ENCODE measurements at regions not wholly inside any gene's neighbourhood (a gene's known extent, or its start where the extent isn't known, plus 50 kb on each side); places are given as distances from the start of the nearest gene placed in this dataset.

DNA sequence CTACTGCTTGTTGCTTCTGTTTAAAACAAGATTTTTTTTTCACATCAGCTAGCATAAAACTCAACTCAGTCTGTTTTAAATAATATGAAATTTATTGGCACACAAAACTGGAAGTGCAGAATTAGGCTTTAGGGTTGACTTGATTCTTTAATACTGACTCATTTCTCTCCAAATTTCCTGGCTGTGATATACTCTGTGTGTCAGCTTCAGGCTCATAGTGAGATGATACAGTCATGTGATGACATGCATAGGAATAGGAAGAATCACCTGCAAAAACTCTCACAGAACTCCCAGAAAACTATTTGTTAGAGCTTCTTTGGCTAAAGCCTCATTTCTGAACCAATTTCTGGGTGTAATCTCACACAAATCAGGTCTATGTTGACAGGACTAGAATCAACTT lies 1068.0 kb upstream of the EPHA7 start:
- no peak overlapping the region for H3K4me3 ChIP-seq (ENCODE audit: control insufficient read depth in 2 of 3, extremely low read depth in 1 of 3, insufficient read depth in 2 of 3, low read depth in 1 of 3, low read length in 3 of 3)
- no peak overlapping the region for H3K27ac ChIP-seq (ENCODE audit: control insufficient read depth, insufficient read depth, low read length)
- no peaks in the 10 kb centered on the region for H3K36me3 ChIP-seq (ENCODE audit: control insufficient read depth in 2 of 2, extremely low read depth in 1 of 2, insufficient read depth in 2 of 2, low read length in 2 of 2)
- H3K9ac ChIP-seq (ENCODE audit: control insufficient read depth, extremely low read depth, insufficient read depth, low read length): no peak overlapping the region
- H3K4me2 ChIP-seq (ENCODE audit: control insufficient read depth, extremely low read depth, insufficient read depth, low read depth, low read length): peak overlapping the region; percentile 38
- no peaks in the 10 kb centered on the region for H3K27me3 ChIP-seq (ENCODE audit: control insufficient read depth, extremely low read depth, insufficient read depth, low read length)
- TF ChIP-seq EZH2 (IDR thresholded peaks at IDR 0.05; ENCODE audit: low read length): no peak
- TF ChIP-seq, protein P1, sequence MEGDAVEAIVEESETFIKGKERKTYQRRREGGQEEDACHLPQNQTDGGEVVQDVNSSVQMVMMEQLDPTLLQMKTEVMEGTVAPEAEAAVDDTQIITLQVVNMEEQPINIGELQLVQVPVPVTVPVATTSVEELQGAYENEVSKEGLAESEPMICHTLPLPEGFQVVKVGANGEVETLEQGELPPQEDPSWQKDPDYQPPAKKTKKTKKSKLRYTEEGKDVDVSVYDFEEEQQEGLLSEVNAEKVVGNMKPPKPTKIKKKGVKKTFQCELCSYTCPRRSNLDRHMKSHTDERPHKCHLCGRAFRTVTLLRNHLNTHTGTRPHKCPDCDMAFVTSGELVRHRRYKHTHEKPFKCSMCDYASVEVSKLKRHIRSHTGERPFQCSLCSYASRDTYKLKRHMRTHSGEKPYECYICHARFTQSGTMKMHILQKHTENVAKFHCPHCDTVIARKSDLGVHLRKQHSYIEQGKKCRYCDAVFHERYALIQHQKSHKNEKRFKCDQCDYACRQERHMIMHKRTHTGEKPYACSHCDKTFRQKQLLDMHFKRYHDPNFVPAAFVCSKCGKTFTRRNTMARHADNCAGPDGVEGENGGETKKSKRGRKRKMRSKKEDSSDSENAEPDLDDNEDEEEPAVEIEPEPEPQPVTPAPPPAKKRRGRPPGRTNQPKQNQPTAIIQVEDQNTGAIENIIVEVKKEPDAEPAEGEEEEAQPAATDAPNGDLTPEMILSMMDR (optimal IDR thresholded peaks at IDR 0.05 in 1 of 3, IDR thresholded peaks at IDR 0.05 in 1 of 3, conservative IDR thresholded peaks at IDR 0.05 in 1 of 3; ENCODE audit: extremely low read depth in 1 of 3, insufficient read depth in 2 of 3, low read length in 3 of 3): no peak
- dilution Hi-C loops (cut with MboI; ENCODE audit: extremely low pct_ligation_motif_present, low sequenced_read_pairs): no loop called here
- H3K9me3 ChIP-seq (ENCODE audit: control insufficient read depth, low read depth, low read length): no peaks in the 10 kb centered on the region
- H3K4me1 ChIP-seq (ENCODE audit: control insufficient read depth, extremely low read depth, insufficient read depth, low read length): no peaks in the 10 kb centered on the region
- FAIRE-seq (no peak), DNase-seq (ENCODE audit: low read depth, low spot score) (no peak)
- H4K20me1 ChIP-seq (ENCODE audit: control insufficient read depth, extremely low read depth, insufficient read depth, low read length): no peaks in the 10 kb centered on the region
- H3K9me1 ChIP-seq (ENCODE audit: control insufficient read depth, extremely low read depth, insufficient read depth, low read length): no peaks in the 10 kb centered on the region
- no peaks in the 10 kb centered on the region for H3K79me2 ChIP-seq (ENCODE audit: control insufficient read depth, insufficient read depth, low read length)
- H2AFZ ChIP-seq (ENCODE audit: control insufficient read depth, low read length): no peak overlapping the region

DNA sequence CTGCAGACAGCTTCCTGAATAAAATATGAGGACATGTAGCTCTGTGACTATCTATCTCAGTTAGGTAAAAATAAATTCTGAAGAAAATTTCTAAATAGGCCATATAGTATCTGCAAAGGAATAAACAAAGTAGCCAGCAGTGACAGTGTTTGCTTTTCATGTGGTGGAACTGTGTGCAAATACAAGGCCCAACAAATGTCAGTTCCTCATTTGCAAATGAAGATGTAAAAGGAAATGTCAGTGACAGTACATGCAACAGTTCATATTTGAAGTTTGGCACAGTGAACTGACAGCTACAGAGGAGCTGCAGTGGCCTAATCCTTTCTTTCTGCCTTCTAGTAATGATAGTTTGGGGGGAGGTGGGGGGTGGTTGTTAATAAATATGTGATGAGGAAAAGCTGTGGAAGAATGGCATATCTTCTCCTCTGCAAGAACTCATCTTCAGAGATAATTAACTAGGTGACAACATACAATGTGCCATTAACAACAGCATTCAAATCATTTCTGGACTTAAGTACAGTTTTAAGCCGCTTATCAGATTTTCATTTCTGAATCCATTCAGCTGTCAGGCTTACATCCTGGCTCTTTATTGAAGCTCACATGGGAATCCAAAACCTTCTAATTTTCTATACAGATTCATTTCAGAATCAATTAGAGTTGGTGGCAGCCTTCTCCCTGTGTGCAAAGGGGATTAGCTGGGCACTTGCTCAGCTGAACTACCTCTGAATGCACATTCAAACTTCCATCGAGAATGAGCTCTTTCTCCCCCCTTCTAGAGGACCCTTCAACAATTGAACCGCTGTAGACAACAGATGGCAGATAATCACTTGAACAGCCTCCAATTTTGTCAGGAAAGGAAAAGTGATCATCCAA lies 1059.0 kb upstream of the EPHA7 start:
- H3K79me2 ChIP-seq (ENCODE audit: control insufficient read depth, insufficient read depth, low read length): no peaks in the 10 kb centered on the region
- H3K4me2 ChIP-seq (ENCODE audit: control insufficient read depth, extremely low read depth, insufficient read depth, low read depth, low read length): no peak overlapping the region
- H4K20me1 ChIP-seq (ENCODE audit: control insufficient read depth, extremely low read depth, insufficient read depth, low read length): no peaks in the 10 kb centered on the region
- H2AFZ ChIP-seq (ENCODE audit: control insufficient read depth, low read length): no peak overlapping the region
- H3K9me3 ChIP-seq (ENCODE audit: control insufficient read depth, low read depth, low read length): no peaks in the 10 kb centered on the region
- DNase-seq (ENCODE audit: low read depth, low spot score) (no peak), FAIRE-seq (no peak)
- no peaks in the 10 kb centered on the region for H3K9me1 ChIP-seq (ENCODE audit: control insufficient read depth, extremely low read depth, insufficient read depth, low read length)
- no peak overlapping the region for H3K4me3 ChIP-seq (ENCODE audit: control insufficient read depth in 2 of 3, extremely low read depth in 1 of 3, insufficient read depth in 2 of 3, low read depth in 1 of 3, low read length in 3 of 3)
- dilution Hi-C loops (cut with MboI; ENCODE audit: extremely low pct_ligation_motif_present, low sequenced_read_pairs): no loop called here
- H3K4me1 ChIP-seq (ENCODE audit: control insufficient read depth, extremely low read depth, insufficient read depth, low read length): no peaks in the 10 kb centered on the region
- no peak for TF ChIP-seq EZH2 (IDR thresholded peaks at IDR 0.05; ENCODE audit: low read length)
- TF ChIP-seq, protein P1 (optimal IDR thresholded peaks at IDR 0.05 in 1 of 3, IDR thresholded peaks at IDR 0.05 in 1 of 3, conservative IDR thresholded peaks at IDR 0.05 in 1 of 3; ENCODE audit: extremely low read depth in 1 of 3, insufficient read depth in 2 of 3, low read length in 3 of 3): no peak
- H3K27ac ChIP-seq (ENCODE audit: control insufficient read depth, insufficient read depth, low read length): no peak overlapping the region
- no peaks in the 10 kb centered on the region for H3K36me3 ChIP-seq (ENCODE audit: control insufficient read depth in 2 of 2, extremely low read depth in 1 of 2, insufficient read depth in 2 of 2, low read length in 2 of 2)
- H3K9ac ChIP-seq (ENCODE audit: control insufficient read depth, extremely low read depth, insufficient read depth, low read length): no peak overlapping the region
- H3K27me3 ChIP-seq (ENCODE audit: control insufficient read depth, extremely low read depth, insufficient read depth, low read length): no peaks in the 10 kb centered on the region
